HG03457 (cell line): ENCODE measurements at regions not wholly inside any gene's neighbourhood (a gene's known extent, or its start where the extent isn't known, plus 50 kb on each side); places are given as distances from the start of the nearest gene placed in this dataset.

Source experiments
- ATAC-seq: cut with Tn5 transposase; IDR thresholded peaks from one replicate; pipeline ENCODE4 v1.9.1; 2021; ENCODE audit warnings: moderate number of reproducible peaks; ENCODE audit not compliant: unreplicated experiment

DNA sequence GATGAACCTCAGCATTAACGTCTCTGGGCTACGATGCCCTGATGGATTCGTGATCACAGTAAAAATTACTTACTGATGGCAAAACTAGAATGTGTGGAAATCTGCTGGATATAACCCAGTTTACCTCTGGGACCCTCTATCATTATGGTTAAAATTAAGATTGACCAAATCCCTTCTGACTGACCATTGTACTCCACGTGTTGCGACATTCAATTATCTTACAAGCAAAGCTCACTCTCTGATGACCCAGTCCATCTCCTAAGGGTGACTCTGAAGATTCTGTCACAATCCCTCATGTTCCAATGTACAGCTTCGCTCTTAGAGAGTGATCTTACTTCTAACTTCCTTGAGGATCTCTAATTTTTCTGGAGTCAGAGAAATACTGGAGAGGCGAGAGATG, 288.5 kb upstream of the RUNX1 start:
- ATAC-seq, result no peak

- ATAC-seq, result no peak
Measured at GRCh38 chr21:35336534-35336933, 287.4 kb upstream of the RUNX1 start.

DNA sequence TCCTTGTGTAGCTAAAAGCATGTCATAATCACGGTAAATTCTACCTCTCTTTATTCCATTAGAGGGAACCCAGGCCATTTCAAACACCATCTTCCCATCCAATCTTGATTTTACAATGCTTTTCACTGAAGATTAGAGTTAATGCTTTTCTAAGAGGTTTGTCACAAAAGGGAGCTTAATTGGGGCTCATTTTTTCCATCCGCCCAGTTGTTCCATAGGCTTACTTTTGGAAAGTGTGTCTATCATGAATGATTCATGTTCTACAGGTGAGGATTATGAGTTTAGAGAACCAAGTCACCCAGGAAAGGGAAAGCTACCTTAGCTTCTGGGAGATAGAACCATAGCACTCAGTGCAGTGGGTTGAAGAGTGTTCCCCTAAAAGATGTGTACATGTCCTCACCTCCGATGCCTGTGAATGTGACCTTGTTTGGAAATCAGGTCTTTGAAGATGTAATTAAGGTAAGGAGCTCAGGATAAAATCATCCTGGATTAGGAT, 286.9 kb upstream of the RUNX1 start:
- ATAC-seq, result no peak

DNA sequence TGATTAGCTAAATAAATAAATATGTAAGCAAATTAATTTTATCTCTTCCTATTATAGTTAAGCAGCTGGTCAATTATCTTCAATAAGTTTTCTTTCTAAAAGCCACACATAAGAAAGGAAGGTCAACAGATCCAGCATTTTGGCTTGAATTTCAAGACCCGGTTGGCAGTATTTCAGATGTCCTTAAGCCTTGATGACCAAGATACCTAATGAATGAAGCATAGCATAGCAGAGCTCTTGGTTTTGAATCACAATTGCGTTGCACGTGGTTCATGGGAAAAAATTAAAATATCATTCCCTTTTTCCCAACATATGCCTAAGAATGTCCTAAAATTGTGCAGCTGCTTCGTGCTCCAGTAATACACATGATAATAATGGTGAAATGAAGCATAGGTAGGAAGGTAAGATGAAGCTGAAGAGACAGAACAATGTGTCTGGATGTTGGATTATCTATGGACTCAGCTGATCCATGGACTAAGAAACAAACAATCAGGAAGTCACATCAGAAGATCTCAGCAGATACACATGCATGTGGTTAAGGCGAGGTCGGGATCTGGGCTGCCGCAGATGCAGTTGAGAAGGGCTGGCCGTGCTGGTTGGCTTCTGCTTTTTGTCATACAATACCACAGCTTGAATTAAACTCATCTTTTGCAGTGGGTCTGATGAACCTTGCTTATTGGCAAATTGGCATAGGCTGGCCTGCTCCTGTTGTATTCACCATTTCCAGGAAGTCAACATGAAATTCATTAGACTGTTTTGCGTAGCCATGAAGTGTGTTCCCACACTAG, 284.9 kb upstream of the RUNX1 start:
- no peak for ATAC-seq

- no peak for ATAC-seq
Measured at GRCh38 chr21:35332841-35333426, 283.8 kb upstream of the RUNX1 start.

GRCh38 chr21:35329940-35330660, 281.0 kb upstream of the RUNX1 start:
- no peak for ATAC-seq

DNA sequence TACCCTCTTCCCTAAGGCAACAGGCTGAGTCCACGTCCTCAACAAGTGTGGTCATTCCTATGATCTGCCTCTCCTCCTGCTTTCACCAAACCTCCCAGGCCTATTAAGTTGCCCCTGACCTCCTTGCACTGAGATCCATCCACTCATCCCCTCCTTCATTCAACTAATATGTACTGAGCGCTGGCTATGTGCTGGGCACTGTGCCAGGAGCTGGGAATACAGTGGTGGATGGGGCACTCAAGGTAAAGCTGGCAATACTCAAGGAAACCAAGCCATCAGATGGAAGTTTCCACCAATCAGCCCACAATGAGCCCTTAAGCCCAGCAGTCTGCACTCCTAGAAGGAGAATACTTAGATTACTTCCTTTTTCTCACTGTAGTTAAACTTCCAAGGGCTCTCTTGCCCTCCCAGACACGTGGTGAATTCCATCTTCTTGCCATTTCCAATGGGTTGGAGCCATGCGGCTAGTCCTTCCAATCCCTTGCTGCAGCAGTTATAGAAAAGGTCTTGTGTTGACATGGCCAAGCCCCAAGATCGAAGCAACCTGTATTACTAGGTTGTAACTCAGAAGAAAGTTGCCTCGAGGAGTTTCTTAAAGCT, 279.9 kb upstream of the RUNX1 start:
- ATAC-seq, result no peak

GRCh38 chr21:35326677-35327076, 277.6 kb upstream of the RUNX1 start:
- no peak for ATAC-seq

DNA sequence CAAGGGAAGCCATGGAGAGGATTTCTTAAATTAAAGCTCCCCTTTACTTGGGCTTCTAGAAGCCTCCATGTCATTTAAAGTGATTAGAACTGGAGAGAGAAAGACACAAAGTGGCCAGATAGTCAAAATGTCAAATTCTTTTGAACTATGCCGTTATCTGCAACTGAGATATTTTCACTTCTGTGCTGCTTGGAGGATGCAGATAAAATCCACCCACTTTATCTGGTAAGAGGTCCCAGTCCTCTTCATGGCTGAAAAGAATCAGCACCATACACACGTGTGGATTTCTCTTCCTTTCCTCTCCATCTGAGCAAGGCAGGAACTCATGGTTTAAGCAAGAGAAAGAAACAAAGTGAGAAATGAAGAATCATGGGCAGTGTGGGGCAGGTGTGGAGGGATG, 276.9 kb upstream of the RUNX1 start:
- ATAC-seq, result no peak

DNA sequence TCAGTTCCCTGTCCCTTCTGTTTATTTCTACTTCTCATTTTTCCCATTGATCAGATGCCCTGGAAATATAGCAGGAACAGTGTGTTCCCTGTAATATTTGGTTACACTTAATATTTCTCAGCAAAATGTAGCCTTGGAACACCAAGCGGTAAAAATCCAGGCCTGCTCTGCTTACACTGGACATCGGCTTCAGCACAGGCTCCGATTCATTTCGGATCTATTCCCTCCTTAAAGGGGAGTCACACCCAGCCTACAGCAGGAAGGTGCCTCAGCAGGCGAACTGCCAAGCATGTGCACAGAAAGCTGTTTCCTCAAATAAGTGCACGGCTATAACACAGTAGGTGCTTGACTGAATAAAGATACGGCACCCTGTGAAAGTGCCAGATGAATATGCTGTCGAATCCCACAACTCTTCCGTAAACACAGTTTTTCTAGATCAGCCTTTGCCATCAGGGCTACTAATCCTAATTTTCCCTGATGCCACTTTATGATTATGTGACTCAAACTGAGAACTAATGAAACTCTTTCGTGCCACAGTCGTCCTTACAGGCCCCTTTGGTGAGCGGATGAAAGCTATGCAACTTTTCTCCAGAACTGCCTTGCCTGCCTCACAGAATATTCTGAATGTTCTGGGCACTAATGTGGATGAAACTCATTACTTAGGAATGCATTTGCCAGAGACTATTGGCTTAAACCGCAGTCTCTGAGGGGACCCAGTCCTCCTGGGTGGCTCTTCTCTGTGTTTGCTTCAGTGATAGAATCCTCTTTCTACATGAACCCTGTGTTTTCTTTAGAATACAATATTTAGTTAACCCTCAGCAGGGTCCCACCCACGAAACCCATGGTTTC, 275.5 kb upstream of the RUNX1 start:
- no peak for ATAC-seq

DNA sequence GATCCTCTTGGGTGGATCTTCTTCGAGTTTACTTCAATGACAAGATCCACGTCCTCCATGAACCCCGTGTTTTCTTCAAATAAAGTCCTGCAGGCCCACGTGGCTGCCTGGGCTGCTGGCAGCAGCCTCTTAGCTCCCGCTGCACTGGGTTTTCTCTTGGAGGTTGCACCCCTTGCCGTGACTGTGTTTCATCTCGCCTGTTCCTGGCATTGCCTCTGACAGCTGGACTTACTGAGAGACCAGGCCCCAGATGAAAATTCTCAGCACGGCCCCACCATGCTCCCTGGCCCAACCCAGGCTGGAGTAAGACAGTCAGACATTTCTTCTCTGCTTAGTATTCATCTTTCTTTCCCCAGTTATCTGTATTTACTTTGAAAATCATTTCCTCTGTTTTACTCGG, 274.8 kb upstream of the RUNX1 start:
- ATAC-seq, result no peak

- ATAC-seq, result no peak
Measured at GRCh38 chr21:35321322-35322200, 272.5 kb upstream of the RUNX1 start.

DNA sequence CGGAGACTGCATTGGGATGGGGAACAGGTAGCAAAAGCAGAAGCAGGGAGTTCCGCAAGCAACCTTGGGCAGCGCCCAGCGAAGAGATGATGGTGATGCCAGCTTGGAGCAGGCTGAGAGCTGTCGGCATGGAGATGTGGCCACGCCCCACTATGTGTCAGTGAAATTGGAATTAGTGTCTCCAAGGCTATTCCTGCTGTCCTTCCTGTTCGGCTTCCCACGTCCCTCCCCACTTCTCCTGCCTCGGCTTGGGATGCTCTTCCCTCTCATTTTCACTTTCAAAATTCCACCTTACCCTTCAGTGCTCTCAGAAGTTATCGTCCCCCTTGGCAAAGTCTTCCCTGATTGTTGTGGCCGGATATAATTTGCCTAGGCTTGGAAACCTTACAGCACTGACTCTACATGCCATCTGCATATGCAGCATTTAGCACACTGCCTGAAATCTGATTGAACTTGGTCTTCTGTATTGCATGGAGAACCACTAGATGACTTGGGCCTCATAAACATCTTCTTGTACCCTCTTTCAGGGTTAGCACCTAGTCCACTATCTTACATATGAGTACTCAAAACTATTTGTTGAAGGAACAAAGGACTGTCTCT, 270.7 kb upstream of the RUNX1 start:
- no peak for ATAC-seq

DNA sequence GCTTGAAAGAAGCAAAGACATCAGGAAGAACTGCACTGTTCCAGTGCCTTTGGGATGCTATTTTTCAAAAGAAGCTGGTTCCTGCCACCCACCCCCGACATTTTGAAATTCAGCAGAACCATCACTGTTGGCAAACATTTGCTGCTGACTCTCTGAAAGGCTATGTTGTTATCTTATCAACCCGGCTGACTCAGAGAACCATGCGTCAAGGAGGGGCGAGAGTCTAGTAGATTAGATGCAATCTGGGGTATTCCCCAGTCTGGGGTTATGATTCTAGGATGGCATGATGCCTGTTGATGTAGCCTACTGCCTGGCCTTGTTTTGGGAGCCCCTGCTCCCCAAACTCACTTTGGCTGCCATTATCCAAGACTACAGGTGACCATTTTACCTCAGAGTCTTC, 267.8 kb upstream of the RUNX1 start:
- ATAC-seq, result no peak

DNA sequence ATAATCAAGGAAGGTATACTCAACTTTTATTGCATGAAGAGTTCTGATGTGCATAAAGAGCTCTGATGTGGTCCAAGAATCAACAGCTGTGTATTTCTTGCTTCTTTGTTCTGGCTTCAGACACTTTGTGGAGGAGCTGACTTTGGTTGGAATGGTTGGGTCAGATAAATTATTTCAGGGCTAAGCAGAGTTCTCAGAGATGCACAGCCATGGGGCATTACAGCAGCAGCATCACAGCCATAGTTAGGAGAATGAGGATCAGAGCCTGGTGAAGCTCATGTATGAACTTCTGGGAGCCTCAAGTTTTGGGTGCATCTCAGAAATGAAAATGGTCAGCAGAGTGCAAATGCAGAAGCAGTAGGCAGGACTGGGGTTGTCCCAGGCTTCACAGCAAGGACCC, 267.4 kb upstream of the RUNX1 start:
- no peak for ATAC-seq

DNA sequence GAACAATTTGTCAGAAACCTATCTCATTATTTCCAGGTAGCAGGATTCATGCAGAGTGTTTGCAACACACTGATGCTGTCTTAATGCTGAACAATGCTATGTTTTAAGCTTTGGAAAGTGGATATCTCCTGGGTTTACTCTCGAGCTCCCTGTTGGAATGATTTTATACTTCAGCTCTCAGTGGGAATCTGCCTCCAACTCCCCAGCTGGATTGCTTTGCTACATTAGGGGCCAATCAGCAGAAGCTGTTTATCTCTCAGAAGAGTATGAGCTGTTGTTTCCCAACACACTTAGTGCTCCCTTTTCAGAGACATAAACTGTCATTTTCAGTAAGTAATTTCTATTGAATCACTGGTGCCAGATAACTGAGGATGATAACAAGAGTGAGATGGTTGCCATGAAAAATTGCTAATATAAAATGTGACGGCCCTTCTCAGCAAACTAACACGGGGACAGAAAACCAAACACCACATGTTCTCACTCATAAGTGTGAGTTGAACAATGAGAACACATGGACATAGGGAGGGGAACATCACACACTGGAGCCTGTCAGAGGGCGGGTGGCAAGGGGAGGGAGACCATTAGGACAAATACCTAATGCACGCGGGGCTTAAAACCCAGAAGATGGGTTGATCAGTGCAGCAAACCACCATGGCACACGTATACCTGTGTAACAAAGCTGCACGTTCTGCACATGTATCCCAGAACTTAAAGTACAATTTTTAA, 265.9 kb upstream of the RUNX1 start:
- ATAC-seq, result no peak

DNA sequence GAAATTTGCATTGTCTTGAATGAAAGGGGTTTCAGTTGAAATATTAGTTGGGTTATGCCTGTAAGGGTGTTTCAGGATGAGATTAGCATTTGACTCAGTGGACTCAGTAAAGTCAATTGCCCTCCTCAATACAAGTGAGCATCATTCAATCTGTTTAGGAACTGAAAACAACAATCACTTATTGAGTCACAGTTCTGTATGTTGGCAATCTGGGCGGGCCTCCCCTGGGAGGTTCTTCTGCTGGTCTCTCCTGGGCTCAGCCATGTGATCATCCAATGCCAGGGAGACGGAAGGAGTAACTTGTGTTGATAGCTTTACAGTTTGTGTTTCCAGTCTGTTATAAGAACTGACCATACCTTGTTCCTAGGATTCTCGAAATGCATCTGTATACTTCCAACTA, 262.9 kb upstream of the RUNX1 start:
- ATAC-seq, result no peak

- ATAC-seq, result no peak
Measured at GRCh38 chr21:35309316-35309715, 260.2 kb upstream of the RUNX1 start.

- no peak for ATAC-seq
Measured at GRCh38 chr21:35303085-35303484, 254.0 kb upstream of the RUNX1 start.
